HCT116 (cell line): ENCODE measurements at regions not wholly inside any gene's neighbourhood (a gene's known extent, or its start where the extent isn't known, plus 50 kb on each side); places are given as distances from the start of the nearest gene placed in this dataset.

Experiments used
- ATAC-seq: fragments of 200-7000 bp; cut with Tn5 transposase; 2 replicates; pipeline ENCODE4 v1.9.1; 2020; ENCODE audit warnings: mild to moderate bottlenecking, moderate library complexity
- BruUV-seq: library from RNA; stranded (reverse); fragments of 400-500 nt; replicated peaks from 2 replicates; lab custom pipeline; 2021; lab: Mats Ljungman, UMichigan
- CTCF ChIA-PET: fragments of 300-600 bp; sonication (Branson Sonifier 250); formaldehyde crosslinking; loops from one replicate; lab custom pipeline; 2021; ENCODE audit warnings: antibody characterized with exemption; lab: Charles Lee
- POLR2A ChIA-PET: fragments of 300-600, 350-600 bp; sonication (Branson Sonifier 250); formaldehyde crosslinking; loops from one replicate; lab custom pipeline; 2021; ENCODE audit warnings: antibody characterized with exemption; lab: Charles Lee
- RAD21 ChIA-PET, 2 experiments: fragments of 300-600 bp; sonication (Branson Sonifier 250); formaldehyde crosslinking; loops; one replicate each; lab custom pipeline; 2023; ENCODE audit warnings: low total read pairs in 2 of 2; ENCODE audit not compliant: uncharacterized antibody in 2 of 2, unreplicated experiment in 2 of 2, low non-redundant PET in 1 of 2; lab: Charles Lee
- DNase-seq: peaks from one replicate; pipeline ENCODE4 v3.0.0-alpha.2; 2010; ENCODE audit warnings: low read depth, low spot score
- H2AFZ ChIP-seq: fragments of 200-600 bp; shearing (Covaris generic), sonication (generic); 2 replicates; pipeline ENCODE4 v1.6.1; 2017; ENCODE audit warnings: low read depth, mixed run types, mixed read lengths, antibody characterized with exemption, low read length; ENCODE audit not compliant: poor library complexity, severe bottlenecking
- H3K27ac ChIP-seq: 2 replicates; pipeline ENCODE4 v1.5.1; 2012; ENCODE audit warnings: low read depth, low read length
- H3K27me3 ChIP-seq: fragments of 200-600 bp; sonication (generic); 2 replicates; pipeline ENCODE4 v1.6.1; 2016; ENCODE audit warnings: mixed run types, low read length, mixed read lengths; ENCODE audit not compliant: insufficient read depth
- H3K36me3 ChIP-seq, 2 experiments: fragments of 200-500 bp in 1 of 2; fragments of 200-600 bp in 1 of 2; sonication (Bioruptor generic) in 1 of 2; sonication (generic) in 1 of 2; 2 replicates each; pipeline versions ENCODE4 v1.5.1 to v1.6.1; 2014 to 2016; ENCODE audit warnings: low read length in 2 of 2, inconsistent platforms in 1 of 2, mixed read lengths in 1 of 2, mixed run types in 1 of 2; ENCODE audit not compliant: insufficient read depth in 2 of 2, control insufficient read depth in 1 of 2
- H3K4me1 ChIP-seq, 2 experiments: fragments of 200-600 bp in 1 of 2; sonication (generic) in 1 of 2; 2 replicates each; pipeline versions ENCODE4 v1.5.1 to v1.6.1; 2012 to 2017; ENCODE audit warnings: low read length in 2 of 2, inconsistent platforms in 1 of 2, mild to moderate bottlenecking in 1 of 2, mixed read lengths in 1 of 2, mixed run types in 1 of 2, moderate library complexity in 1 of 2; ENCODE audit not compliant: insufficient read depth in 2 of 2, control insufficient read depth in 1 of 2
- H3K4me2 ChIP-seq: fragments of 200-600 bp; sonication (generic); 2 replicates; pipeline ENCODE4 v1.6.1; 2017; ENCODE audit warnings: mixed run types, low read length, mixed read lengths
- H3K4me3 ChIP-seq, 2 experiments: fragments of 200-600 bp in 1 of 2; sonication (generic) in 1 of 2; replicated peaks in 1 of 2; 2 replicates each; pipeline ENCODE4 v1.5.1; 2011 to 2016; ENCODE audit warnings: low read length in 2 of 2, control low read depth in 1 of 2, low read depth in 1 of 2, mild to moderate bottlenecking in 1 of 2, mixed read lengths in 1 of 2, mixed run types in 1 of 2
- H3K79me2 ChIP-seq: fragments of 200-600 bp; sonication (generic); 2 replicates; pipeline ENCODE4 v1.6.1; 2017; ENCODE audit warnings: mild to moderate bottlenecking, mixed run types, low read length, moderate library complexity, mixed read lengths; ENCODE audit not compliant: insufficient read depth
- H3K9ac ChIP-seq: fragments of 200-600 bp; sonication (generic); 2 replicates; pipeline ENCODE4 v1.6.1; 2016; ENCODE audit warnings: low read length, mixed read lengths
- H3K9me2 ChIP-seq: fragments of 200-600 bp; sonication (generic), shearing (Covaris generic); 2 replicates; pipeline ENCODE4 v1.6.1; 2017; ENCODE audit warnings: mixed run types, mild to moderate bottlenecking, moderate library complexity; ENCODE audit not compliant: insufficient read depth
- H3K9me3 ChIP-seq, 2 experiments: fragments of 200-500 bp in 1 of 2; fragments of 200-600 bp in 1 of 2; sonication (Bioruptor generic) in 1 of 2; sonication (generic) in 1 of 2; 2 replicates each; pipeline ENCODE4 v1.6.1; 2014 to 2017; ENCODE audit warnings: low read length in 2 of 2, mixed read lengths in 2 of 2, inconsistent platforms in 1 of 2, low read depth in 1 of 2, mild to moderate bottlenecking in 1 of 2, mixed run types in 1 of 2, moderate library complexity in 1 of 2; ENCODE audit not compliant: control insufficient read depth in 1 of 2, insufficient read depth in 1 of 2
- H4K20me1 ChIP-seq: fragments of 200-600 bp; sonication (generic), shearing (Covaris generic); 2 replicates; pipeline ENCODE4 v1.6.1; 2017; ENCODE audit warnings: mixed run types, mild to moderate bottlenecking, moderate library complexity; ENCODE audit not compliant: insufficient read depth
- ATF3 ChIP-seq: IDR thresholded peaks from 2 replicates; pipeline ENCODE4 v1.6.1; 2012
- CTCF ChIP-seq, 3 experiments: fragments of 200-600 bp in 1 of 3; sonication (generic) in 1 of 3; IDR thresholded peaks in 2 of 3; conservative IDR thresholded peaks in 1 of 3; 2 replicates each; pipeline ENCODE4 v1.5.1; 2012 to 2017; ENCODE audit warnings: low read depth in 2 of 3, low read length in 2 of 3, antibody characterized with exemption in 1 of 3, borderline replicate concordance in 1 of 3, control low read depth in 1 of 3, mild to moderate bottlenecking in 1 of 3, mixed read lengths in 1 of 3, mixed run types in 1 of 3, moderate library complexity in 1 of 3; ENCODE audit not compliant: insufficient read depth in 1 of 3
- EZH2 ChIP-seq: fragments of 200-600 bp; sonication (generic); IDR thresholded peaks from 2 replicates; pipeline ENCODE4 v1.6.1; 2017; ENCODE audit warnings: antibody characterized with exemption, mixed run types
- EZH2phosphoT487 ChIP-seq: fragments of 200-600 bp; IDR thresholded peaks from 2 replicates; pipeline ENCODE4 v1.6.1; 2018; ENCODE audit warnings: antibody characterized with exemption, borderline replicate concordance
- JUND ChIP-seq: IDR thresholded peaks from 2 replicates; pipeline ENCODE4 v1.6.1; 2012
- REST ChIP-seq: IDR thresholded peaks from 2 replicates; pipeline ENCODE4 v1.6.1; 2012; ENCODE audit warnings: low read depth
- SIN3A ChIP-seq: IDR thresholded peaks from 2 replicates; pipeline ENCODE4 v1.6.1; 2012; ENCODE audit warnings: low read depth
- SP1 ChIP-seq: IDR thresholded peaks from 2 replicates; pipeline ENCODE4 v1.6.1; 2012; ENCODE audit warnings: low read depth
- TCF7L2 ChIP-seq: IDR thresholded peaks from 2 replicates; pipeline ENCODE4 v1.7.0; 2011; ENCODE audit warnings: borderline replicate concordance, inconsistent platforms; ENCODE audit not compliant: insufficient read depth, insufficient read length; ENCODE audit errors: extremely low read depth
- intact Hi-C: fragments of 100-400 bp; cut with micrococcal nuclease; formaldehyde crosslinking; loops from 2 replicates; pipeline ENCODE4 v1.10.0; 2022

- Histone ChIP-seq H3K4me3 (no peak overlapping the region), H3K9me3 (no peaks in the 10 kb centered on the region), H3K4me2 (no peak overlapping the region), H2AFZ (no peak overlapping the region)
- RAD21 ChIA-PET, result no interaction called here
- intact Hi-C loops, result no loop called here
- TF ChIP-seq JUND (no peak), SP1 (no peak), EZH2phosphoT487 (no peak), REST (no peak), CTCF (IDR thresholded peaks at IDR 0.05 in 2 of 3, conservative IDR thresholded peaks at IDR 0.05 in 1 of 3; ENCODE audit: borderline replicate concordance in 1 of 3, insufficient read depth in 1 of 3, low read depth in 2 of 3, low read length in 2 of 3) (no peak), TCF7L2 (no peak), EZH2 (no peak), SIN3A (no peak), ATF3 (no peak)
- TF ChIP-seq, all 23 proteins: peak for 0
- no peaks in the 10 kb centered on the region for H3K36me3 ChIP-seq
- ChIA-PET CTCF (no interaction called here), POLR2A (no interaction called here)
- H3K27me3 ChIP-seq, result no peaks in the 10 kb centered on the region
- no peaks in the 10 kb centered on the region for H3K4me1 ChIP-seq
- H4K20me1 ChIP-seq, result no peaks in the 10 kb centered on the region
- no peak overlapping the region for H3K9ac ChIP-seq
- ATAC-seq, result no peak
- DNase-seq, result no peak
- no peak overlapping the region for H3K27ac ChIP-seq
- no peaks in the 10 kb centered on the region for H3K9me2 ChIP-seq
- no peaks in the 10 kb centered on the region for H3K79me2 ChIP-seq
- BruUV-seq, result no TSS peak
Observed at GRCh38 chr4:149158817-149159216, 656.8 kb downstream of the IQCM start.
